ENCODE measurements at regions not wholly inside any gene's neighbourhood (a gene's known extent, or its start where the extent isn't known, plus 50 kb on each side); places are given as distances from the start of the nearest gene placed in this dataset.

- no peaks in the 10 kb centered on the region for H3K36me3 ChIP-seq (ENCODE audit: control insufficient read depth, insufficient read depth, low read length)
- H3K27me3 ChIP-seq (ENCODE audit: control insufficient read depth, insufficient read depth, low read length) = no peaks in the 10 kb centered on the region
- no peak for DNase-seq (ENCODE audit: low read depth)
- no peak overlapping the region for H3K4me3 ChIP-seq (ENCODE audit: low read depth, low read length)
- TF ChIP-seq CTCF (IDR thresholded peaks at IDR 0.05; ENCODE audit: insufficient read depth, low read length, poor library complexity, severe bottlenecking) = no peak
Measured at GRCh38 chr3:159356606-159357005, 554.8 kb downstream of the MFSD1 start.

GRCh38 chr3:159364511-159364910 lies 562.7 kb downstream of the MFSD1 start:
- Histone ChIP-seq H3K4me3 (ENCODE audit: low read depth, low read length) (no peak overlapping the region), H3K27me3 (ENCODE audit: control insufficient read depth, insufficient read depth, low read length) (no peaks in the 10 kb centered on the region), H3K36me3 (ENCODE audit: control insufficient read depth, insufficient read depth, low read length) (no peaks in the 10 kb centered on the region)
- no peak for TF ChIP-seq CTCF (IDR thresholded peaks at IDR 0.05; ENCODE audit: insufficient read depth, low read length, poor library complexity, severe bottlenecking)
- DNase-seq (ENCODE audit: low read depth) = no peak

DNA sequence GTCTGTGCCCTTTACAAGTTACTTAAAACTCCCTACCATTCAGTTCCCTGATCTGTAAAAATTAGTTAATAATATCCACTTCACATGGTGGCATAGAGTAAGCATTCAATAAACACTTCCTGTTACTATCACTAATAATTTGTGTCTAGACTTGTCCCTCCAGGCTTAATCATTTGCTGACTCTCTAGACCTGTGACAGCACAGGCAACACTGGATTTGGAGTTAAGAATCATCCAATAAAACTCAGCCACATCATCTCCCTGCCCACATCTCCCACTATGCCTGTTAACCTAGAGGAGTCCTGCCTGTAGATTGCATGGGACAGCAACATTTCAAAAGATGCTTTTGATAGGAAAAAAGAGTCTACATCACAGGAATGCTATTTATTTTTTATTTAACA lies 564.6 kb downstream of the MFSD1 start:
- no peak for TF ChIP-seq CTCF (IDR thresholded peaks at IDR 0.05; ENCODE audit: insufficient read depth, low read length, poor library complexity, severe bottlenecking)
- no peak for DNase-seq (ENCODE audit: low read depth)

DNA sequence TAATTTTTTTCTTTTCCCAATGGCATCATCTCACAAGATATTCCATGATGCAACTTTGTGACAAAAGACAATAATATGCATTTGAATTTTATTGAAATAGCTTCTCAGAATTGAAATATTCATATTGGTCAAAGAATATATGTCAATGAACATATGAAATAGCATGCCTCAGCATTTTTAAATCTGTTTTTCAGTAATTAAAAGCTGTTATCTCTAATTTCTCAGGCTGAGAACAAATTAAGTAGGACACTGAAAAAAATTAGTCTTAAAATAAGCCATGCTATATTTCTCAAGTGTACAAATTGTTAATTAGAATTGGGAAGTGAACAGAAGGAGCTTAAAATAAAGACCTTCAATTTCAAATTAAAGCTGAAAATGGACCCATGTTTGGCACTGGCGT lies 570.1 kb downstream of the MFSD1 start:
- Histone ChIP-seq H3K27me3 (ENCODE audit: control insufficient read depth, insufficient read depth, low read length) (no peaks in the 10 kb centered on the region), H3K36me3 (ENCODE audit: control insufficient read depth, insufficient read depth, low read length) (no peaks in the 10 kb centered on the region), H3K4me3 (ENCODE audit: low read depth, low read length) (no peak overlapping the region)
- TF ChIP-seq CTCF (IDR thresholded peaks at IDR 0.05; ENCODE audit: insufficient read depth, low read length, poor library complexity, severe bottlenecking) = no peak
- DNase-seq (ENCODE audit: low read depth) = no peak

More for the DNA sequence above, 564.6 kb downstream of the MFSD1 start:
- no peak overlapping the region for H3K4me3 ChIP-seq (ENCODE audit: low read depth, low read length)
- no peaks in the 10 kb centered on the region for H3K36me3 ChIP-seq (ENCODE audit: control insufficient read depth, insufficient read depth, low read length)
- no peaks in the 10 kb centered on the region for H3K27me3 ChIP-seq (ENCODE audit: control insufficient read depth, insufficient read depth, low read length)

GRCh38 chr3:159378396-159379194 lies 576.7 kb downstream of the MFSD1 start:
- no peak for DNase-seq (ENCODE audit: low read depth)
- TF ChIP-seq CTCF (IDR thresholded peaks at IDR 0.05; ENCODE audit: insufficient read depth, low read length, poor library complexity, severe bottlenecking) = no peak
- Histone ChIP-seq H3K36me3 (ENCODE audit: control insufficient read depth, insufficient read depth, low read length) (no peaks in the 10 kb centered on the region), H3K4me3 (ENCODE audit: low read depth, low read length) (no peak overlapping the region), H3K27me3 (ENCODE audit: control insufficient read depth, insufficient read depth, low read length) (no peaks in the 10 kb centered on the region)

- no peak for TF ChIP-seq CTCF (IDR thresholded peaks at IDR 0.05; ENCODE audit: insufficient read depth, low read length, poor library complexity, severe bottlenecking)
- DNase-seq (ENCODE audit: low read depth) = no peak
- Histone ChIP-seq H3K4me3 (ENCODE audit: low read depth, low read length) (no peak overlapping the region), H3K36me3 (ENCODE audit: control insufficient read depth, insufficient read depth, low read length) (no peaks in the 10 kb centered on the region), H3K27me3 (ENCODE audit: control insufficient read depth, insufficient read depth, low read length) (no peaks in the 10 kb centered on the region)
Measured at GRCh38 chr3:159380891-159381290, 579.0 kb downstream of the MFSD1 start.
